CD4-positive, alpha-beta T cell treated with Interleukin-15 for 1 hour (primary cell): ENCODE measurements at regions not wholly inside any gene's neighbourhood (a gene's known extent, or its start where the extent isn't known, plus 50 kb on each side); places are given as distances from the start of the nearest gene placed in this dataset.
"Not testable (repeated sequence)": the region's sequence is repeated elsewhere in the genome, so short reads cannot be mapped to it uniquely, and the experiment has no call there.

Experiments
- DNase-seq: peaks from one replicate; pipeline ENCODE4 v3.0.0-alpha.2; 2020

- not testable (repeated sequence) for DNase-seq
These were observed 114.5 kb downstream of the GATA6 start for GRCh38 chr18:22283855-22284254.

GRCh38 chr18:22283397-22283796 is 114.0 kb downstream of the GATA6 start:
- no peak for DNase-seq

GRCh38 chr18:22283116-22283395 is 113.7 kb downstream of the GATA6 start:
- DNase-seq = no peak

GRCh38 chr18:22282311-22283115 is 113.1 kb downstream of the GATA6 start:
- peak; percentile 56 for DNase-seq

GRCh38 chr18:22280453-22280750 is 111.0 kb downstream of the GATA6 start:
- DNase-seq = no peak

GRCh38 chr18:22279741-22280452 is 110.5 kb downstream of the GATA6 start:
- no peak for DNase-seq

GRCh38 chr18:22278798-22279197 is 109.4 kb downstream of the GATA6 start:
- DNase-seq = no peak

GRCh38 chr18:22277758-22278157 is 108.4 kb downstream of the GATA6 start:
- no peak for DNase-seq

- DNase-seq = no peak
These were observed 106.9 kb downstream of the GATA6 start for GRCh38 chr18:22276334-22276713.

GRCh38 chr18:22275706-22276333 is 106.4 kb downstream of the GATA6 start:
- DNase-seq = no peak

- no peak for DNase-seq
These were observed 104.0 kb downstream of the GATA6 start for GRCh38 chr18:22273101-22274039.

GRCh38 chr18:22272242-22272641 is 102.9 kb downstream of the GATA6 start:
- DNase-seq = no peak

GRCh38 chr18:22271030-22271429 is 101.6 kb downstream of the GATA6 start:
- DNase-seq = no peak

GRCh38 chr18:22268641-22269128 is 99.3 kb downstream of the GATA6 start:
- no peak for DNase-seq

GRCh38 chr18:22267697-22268096 is 98.3 kb downstream of the GATA6 start:
- DNase-seq = no peak

GRCh38 chr18:22267225-22267624 is 97.8 kb downstream of the GATA6 start:
- no peak for DNase-seq

- no peak for DNase-seq
These were observed 96.4 kb downstream of the GATA6 start for GRCh38 chr18:22265838-22266237.

GRCh38 chr18:22260208-22260820 is 90.9 kb downstream of the GATA6 start:
- DNase-seq = no peak

GRCh38 chr18:22257022-22257543 is 87.7 kb downstream of the GATA6 start:
- no peak for DNase-seq

- no peak for DNase-seq
These were observed 84.7 kb downstream of the GATA6 start for GRCh38 chr18:22254088-22254487.

GRCh38 chr18:22253676-22254075 is 84.3 kb downstream of the GATA6 start:
- DNase-seq = no peak

- DNase-seq = no peak
These were observed 83.8 kb downstream of the GATA6 start for GRCh38 chr18:22253156-22253555.
